Upper lobe of right lung (tissue), 1 donor: ENCODE measurements at regions not wholly inside any gene's neighbourhood (a gene's known extent, or its start where the extent isn't known, plus 50 kb on each side); places are given as distances from the start of the nearest gene placed in this dataset.

Experiments
- ATAC-seq: fragments of 200-7000 bp; cut with Tn5 transposase; one replicate; pipeline ENCODE4 v1.9.1; 2020; ENCODE audit warnings: mild to moderate bottlenecking, moderate library complexity
- DNase-seq: peaks from one replicate; pipeline ENCODE4 v3.0.0-alpha.2; 2020
- H3K27ac ChIP-seq: fragments of 200-600 bp; one replicate; pipeline ENCODE4 v1.8.0; 2022
- H3K27me3 ChIP-seq: fragments of 200-600 bp; one replicate; pipeline ENCODE4 v1.8.0; 2022; ENCODE audit warnings: mild to moderate bottlenecking
- H3K36me3 ChIP-seq: fragments of 200-600 bp; one replicate; pipeline ENCODE4 v1.8.0; 2022
- H3K4me1 ChIP-seq: fragments of 200-600 bp; one replicate; pipeline ENCODE4 v1.8.0; 2022
- H3K4me3 ChIP-seq: fragments of 200-600 bp; one replicate; pipeline ENCODE4 v1.8.0; 2022; ENCODE audit warnings: mild to moderate bottlenecking
- H3K9me3 ChIP-seq: fragments of 200-600 bp; one replicate; pipeline ENCODE4 v1.8.0; 2022
- CTCF ChIP-seq: fragments of 200-600 bp; IDR thresholded peaks from one replicate; pipeline ENCODE4 v1.8.0; 2022; ENCODE audit warnings: antibody characterized with exemption
- intact Hi-C: fragments of 100-400 bp; cut with DNase I; formaldehyde crosslinking; loops from one replicate; pipeline ENCODE4 v1.11.0; 2022
- donor health status: DM: no; HTN: yes; CAD: no; lungs with severe emphysema.

- DNase-seq, result no peak
- no peak overlapping the region for H3K4me3 ChIP-seq
- no peaks in the 10 kb centered on the region for H3K27me3 ChIP-seq
- TF ChIP-seq CTCF, result no peak
- peaks cover 5% of the 10 kb centered on the region for H3K9me3 ChIP-seq
- no peak overlapping the region for H3K27ac ChIP-seq
- intact Hi-C loops, result no loop called here
- H3K4me1 ChIP-seq, result no peaks in the 10 kb centered on the region
- no peaks in the 10 kb centered on the region for H3K36me3 ChIP-seq
- ATAC-seq, result no peak
Measured at GRCh38 chr16:35686595-35686994, 2227.2 kb downstream of the TP53TG3F start.

- Histone ChIP-seq H3K9me3 (peaks cover 5% of the 10 kb centered on the region), H3K27ac (no peak overlapping the region), H3K27me3 (no peaks in the 10 kb centered on the region), H3K36me3 (no peaks in the 10 kb centered on the region), H3K4me3 (no peak overlapping the region), H3K4me1 (no peaks in the 10 kb centered on the region)
- ATAC-seq (no peak), DNase-seq (no peak)
- intact Hi-C loops, result no loop called here
- TF ChIP-seq CTCF, result no peak
Measured at GRCh38 chr16:35687071-35687470, 2227.7 kb downstream of the TP53TG3F start.

GRCh38 chr16:35687781-35688180, 2228.4 kb downstream of the TP53TG3F start:
- no peak for DNase-seq
- ATAC-seq, result no peak
- no peak for TF ChIP-seq CTCF
- Histone ChIP-seq H3K4me1 (no peaks in the 10 kb centered on the region), H3K27ac (no peak overlapping the region), H3K27me3 (no peaks in the 10 kb centered on the region), H3K4me3 (no peak overlapping the region), H3K9me3 (peaks cover 5% of the 10 kb centered on the region), H3K36me3 (no peaks in the 10 kb centered on the region)
- intact Hi-C loops, result no loop called here

- H3K9me3 ChIP-seq, result peaks cover 18% of the 10 kb centered on the region
- no peaks in the 10 kb centered on the region for H3K4me1 ChIP-seq
- H3K36me3 ChIP-seq, result no peaks in the 10 kb centered on the region
- no peak overlapping the region for H3K27ac ChIP-seq
- ATAC-seq (no peak), DNase-seq (no peak)
- intact Hi-C loops, result no loop called here
- no peak overlapping the region for H3K4me3 ChIP-seq
- no peak for TF ChIP-seq CTCF
- no peaks in the 10 kb centered on the region for H3K27me3 ChIP-seq
Measured at GRCh38 chr16:35689764-35690163, 2230.4 kb downstream of the TP53TG3F start.

- H3K9me3 ChIP-seq, result peaks cover 15% of the 10 kb centered on the region
Measured at GRCh38 chr16:35690413-35690812, 2231.0 kb downstream of the TP53TG3F start.

More at GRCh38 chr16:35690413-35690812, 2231.0 kb downstream of the TP53TG3F start:
- no peak overlapping the region for H3K4me3 ChIP-seq
- no peak for ATAC-seq
- H3K27me3 ChIP-seq, result no peaks in the 10 kb centered on the region
- H3K27ac ChIP-seq, result no peak overlapping the region
- H3K36me3 ChIP-seq, result no peaks in the 10 kb centered on the region
- intact Hi-C loops, result no loop called here
- H3K4me1 ChIP-seq, result no peaks in the 10 kb centered on the region
- no peak for TF ChIP-seq CTCF
- no peak for DNase-seq
